ENCODE measurements at regions not wholly inside any gene's neighbourhood (a gene's known extent, or its start where the extent isn't known, plus 50 kb on each side); places are given as distances from the start of the nearest gene placed in this dataset.

DNA sequence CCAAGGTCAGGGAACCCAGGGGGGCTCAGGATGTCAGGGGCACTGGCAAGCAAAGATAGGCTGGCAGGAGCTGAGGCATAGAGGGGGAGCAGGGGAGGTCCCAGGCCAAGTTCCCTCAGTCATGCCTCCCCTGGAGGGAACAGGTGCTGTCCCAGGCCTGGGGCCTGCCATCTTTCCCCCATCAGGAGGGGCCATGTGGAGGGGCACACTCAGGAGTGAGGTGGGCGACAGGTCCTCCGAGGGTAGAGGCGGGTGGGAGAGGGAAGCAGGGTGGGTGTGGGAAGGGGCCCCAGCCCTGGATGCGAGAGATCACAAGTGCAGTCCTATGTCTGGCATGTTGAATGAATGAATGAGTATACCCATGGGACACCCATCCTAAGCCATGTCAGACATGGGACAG, 127.7 kb upstream of the GLI2 start:
- POLR2A ChIA-PET: no interaction called here
- no TSS peak for BruUV-seq (replicated peaks)
- H3K79me2 ChIP-seq (ENCODE audit: control insufficient read depth, insufficient read depth, low read length): no peaks in the 10 kb centered on the region
- no peaks in the 10 kb centered on the region for H3K9me3 ChIP-seq (replicated peaks; ENCODE audit: control insufficient read depth, insufficient read depth, low read length)
- no peak overlapping the region for H3K4me3 ChIP-seq
- no peak overlapping the region for H2AFZ ChIP-seq (ENCODE audit: control insufficient read depth, low read depth, low read length)
- no peak overlapping the region for H3K9ac ChIP-seq (ENCODE audit: control insufficient read depth, insufficient read depth, low read length)
- no peaks in the 10 kb centered on the region for H3K4me1 ChIP-seq (ENCODE audit: control insufficient read depth, insufficient read depth, low read length)
- 13% methylated on average over 3 of the region's 4 CpGs for WGBS (ENCODE audit: insufficient coverage, insufficient replicate concordance, low lambda C conversion rate, missing lambda C conversion rate)
- H3K36me3 ChIP-seq (ENCODE audit: control insufficient read depth in 2 of 2, insufficient read depth in 2 of 2, low read length in 1 of 2): no peaks in the 10 kb centered on the region
- RAD21 ChIA-PET (ENCODE audit: unreplicated experiment): no interaction called here
- DNase-seq (ENCODE audit: low read depth, low spot score): no peak
- no peaks in the 10 kb centered on the region for H4K20me1 ChIP-seq (ENCODE audit: control insufficient read depth, insufficient read depth)
- no peak overlapping the region for H3K27ac ChIP-seq (ENCODE audit: control insufficient read depth, insufficient read depth)
- no peak for FAIRE-seq
- SMC1A ChIA-PET (ENCODE audit: uncharacterized antibody, unreplicated experiment): no interaction called here
- CTCF ChIA-PET: no interaction called here
- ATAC-seq: no peak
- no peak overlapping the region for H3K4me2 ChIP-seq (ENCODE audit: control insufficient read depth, insufficient read depth)
- peaks cover 3 to 11% of the 10 kb centered on the region in 2 experiments; a peak in 3 of 4 replicates for H3K27me3 ChIP-seq (replicated peaks in 1 of 2; ENCODE audit: control insufficient read depth in 2 of 2, insufficient read depth in 2 of 2, low read length in 1 of 2)
- intact Hi-C loops (cut with micrococcal nuclease; ENCODE audit: unreplicated experiment) (no loop called here), in situ Hi-C loops (cut with MboI) (no loop called here)
- TF ChIP-seq HDAC6 (IDR thresholded peaks at IDR 0.05; ENCODE audit: unreplicated experiment) (no peak), TCF3 (IDR thresholded peaks at IDR 0.05; ENCODE audit: borderline replicate concordance, insufficient read depth, low read depth, low read length) (no peak), PML (IDR thresholded peaks at IDR 0.05; ENCODE audit: low read length) (no peak), ESRRA (IDR thresholded peaks at IDR 0.05; ENCODE audit: low read length) (no peak), RUNX3 (IDR thresholded peaks at IDR 0.05; ENCODE audit: low read length) (no peak), MYB (IDR thresholded peaks at IDR 0.05; ENCODE audit: borderline replicate concordance, low read depth, low read length) (no peak), MEF2A (IDR thresholded peaks at IDR 0.05; ENCODE audit: insufficient read depth, low read depth, low read length) (no peak), RFX5 (IDR thresholded peaks at IDR 0.05; ENCODE audit: low read depth, low read length) (no peak), FOXK2 (IDR thresholded peaks at IDR 0.05) (no peak)
- TF ChIP-seq, protein P1, sequence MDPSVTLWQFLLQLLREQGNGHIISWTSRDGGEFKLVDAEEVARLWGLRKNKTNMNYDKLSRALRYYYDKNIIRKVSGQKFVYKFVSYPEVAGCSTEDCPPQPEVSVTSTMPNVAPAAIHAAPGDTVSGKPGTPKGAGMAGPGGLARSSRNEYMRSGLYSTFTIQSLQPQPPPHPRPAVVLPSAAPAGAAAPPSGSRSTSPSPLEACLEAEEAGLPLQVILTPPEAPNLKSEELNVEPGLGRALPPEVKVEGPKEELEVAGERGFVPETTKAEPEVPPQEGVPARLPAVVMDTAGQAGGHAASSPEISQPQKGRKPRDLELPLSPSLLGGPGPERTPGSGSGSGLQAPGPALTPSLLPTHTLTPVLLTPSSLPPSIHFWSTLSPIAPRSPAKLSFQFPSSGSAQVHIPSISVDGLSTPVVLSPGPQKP (IDR thresholded peaks at IDR 0.05; ENCODE audit: low read depth, low read length): no peak
- TF ChIP-seq, protein P2, sequence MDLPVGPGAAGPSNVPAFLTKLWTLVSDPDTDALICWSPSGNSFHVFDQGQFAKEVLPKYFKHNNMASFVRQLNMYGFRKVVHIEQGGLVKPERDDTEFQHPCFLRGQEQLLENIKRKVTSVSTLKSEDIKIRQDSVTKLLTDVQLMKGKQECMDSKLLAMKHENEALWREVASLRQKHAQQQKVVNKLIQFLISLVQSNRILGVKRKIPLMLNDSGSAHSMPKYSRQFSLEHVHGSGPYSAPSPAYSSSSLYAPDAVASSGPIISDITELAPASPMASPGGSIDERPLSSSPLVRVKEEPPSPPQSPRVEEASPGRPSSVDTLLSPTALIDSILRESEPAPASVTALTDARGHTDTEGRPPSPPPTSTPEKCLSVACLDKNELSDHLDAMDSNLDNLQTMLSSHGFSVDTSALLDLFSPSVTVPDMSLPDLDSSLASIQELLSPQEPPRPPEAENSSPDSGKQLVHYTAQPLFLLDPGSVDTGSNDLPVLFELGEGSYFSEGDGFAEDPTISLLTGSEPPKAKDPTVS (IDR thresholded peaks at IDR 0.05; ENCODE audit: low read depth, low read length): no peak
- TF ChIP-seq, protein P3, sequence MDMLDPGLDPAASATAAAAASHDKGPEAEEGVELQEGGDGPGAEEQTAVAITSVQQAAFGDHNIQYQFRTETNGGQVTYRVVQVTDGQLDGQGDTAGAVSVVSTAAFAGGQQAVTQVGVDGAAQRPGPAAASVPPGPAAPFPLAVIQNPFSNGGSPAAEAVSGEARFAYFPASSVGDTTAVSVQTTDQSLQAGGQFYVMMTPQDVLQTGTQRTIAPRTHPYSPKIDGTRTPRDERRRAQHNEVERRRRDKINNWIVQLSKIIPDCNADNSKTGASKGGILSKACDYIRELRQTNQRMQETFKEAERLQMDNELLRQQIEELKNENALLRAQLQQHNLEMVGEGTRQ (IDR thresholded peaks at IDR 0.05; ENCODE audit: borderline replicate concordance, low read depth, low read length): no peak
- TF ChIP-seq, protein P4, sequence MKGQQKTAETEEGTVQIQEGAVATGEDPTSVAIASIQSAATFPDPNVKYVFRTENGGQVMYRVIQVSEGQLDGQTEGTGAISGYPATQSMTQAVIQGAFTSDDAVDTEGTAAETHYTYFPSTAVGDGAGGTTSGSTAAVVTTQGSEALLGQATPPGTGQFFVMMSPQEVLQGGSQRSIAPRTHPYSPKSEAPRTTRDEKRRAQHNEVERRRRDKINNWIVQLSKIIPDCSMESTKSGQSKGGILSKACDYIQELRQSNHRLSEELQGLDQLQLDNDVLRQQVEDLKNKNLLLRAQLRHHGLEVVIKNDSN (IDR thresholded peaks at IDR 0.05; ENCODE audit: borderline replicate concordance, extremely low read length, insufficient read depth, low read depth, low read length): no peak
- TF ChIP-seq, protein P5, sequence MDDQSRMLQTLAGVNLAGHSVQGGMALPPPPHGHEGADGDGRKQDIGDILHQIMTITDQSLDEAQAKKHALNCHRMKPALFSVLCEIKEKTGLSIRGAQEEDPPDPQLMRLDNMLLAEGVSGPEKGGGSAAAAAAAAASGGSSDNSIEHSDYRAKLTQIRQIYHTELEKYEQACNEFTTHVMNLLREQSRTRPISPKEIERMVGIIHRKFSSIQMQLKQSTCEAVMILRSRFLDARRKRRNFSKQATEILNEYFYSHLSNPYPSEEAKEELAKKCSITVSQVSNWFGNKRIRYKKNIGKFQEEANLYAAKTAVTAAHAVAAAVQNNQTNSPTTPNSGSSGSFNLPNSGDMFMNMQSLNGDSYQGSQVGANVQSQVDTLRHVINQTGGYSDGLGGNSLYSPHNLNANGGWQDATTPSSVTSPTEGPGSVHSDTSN (IDR thresholded peaks at IDR 0.05; ENCODE audit: insufficient replicate concordance, low read depth, low read length): no peak
- TF ChIP-seq, protein P6, sequence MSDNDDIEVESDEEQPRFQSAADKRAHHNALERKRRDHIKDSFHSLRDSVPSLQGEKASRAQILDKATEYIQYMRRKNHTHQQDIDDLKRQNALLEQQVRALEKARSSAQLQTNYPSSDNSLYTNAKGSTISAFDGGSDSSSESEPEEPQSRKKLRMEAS (IDR thresholded peaks at IDR 0.05; ENCODE audit: low read depth, low read length): no peak
- TF ChIP-seq, protein P7, sequence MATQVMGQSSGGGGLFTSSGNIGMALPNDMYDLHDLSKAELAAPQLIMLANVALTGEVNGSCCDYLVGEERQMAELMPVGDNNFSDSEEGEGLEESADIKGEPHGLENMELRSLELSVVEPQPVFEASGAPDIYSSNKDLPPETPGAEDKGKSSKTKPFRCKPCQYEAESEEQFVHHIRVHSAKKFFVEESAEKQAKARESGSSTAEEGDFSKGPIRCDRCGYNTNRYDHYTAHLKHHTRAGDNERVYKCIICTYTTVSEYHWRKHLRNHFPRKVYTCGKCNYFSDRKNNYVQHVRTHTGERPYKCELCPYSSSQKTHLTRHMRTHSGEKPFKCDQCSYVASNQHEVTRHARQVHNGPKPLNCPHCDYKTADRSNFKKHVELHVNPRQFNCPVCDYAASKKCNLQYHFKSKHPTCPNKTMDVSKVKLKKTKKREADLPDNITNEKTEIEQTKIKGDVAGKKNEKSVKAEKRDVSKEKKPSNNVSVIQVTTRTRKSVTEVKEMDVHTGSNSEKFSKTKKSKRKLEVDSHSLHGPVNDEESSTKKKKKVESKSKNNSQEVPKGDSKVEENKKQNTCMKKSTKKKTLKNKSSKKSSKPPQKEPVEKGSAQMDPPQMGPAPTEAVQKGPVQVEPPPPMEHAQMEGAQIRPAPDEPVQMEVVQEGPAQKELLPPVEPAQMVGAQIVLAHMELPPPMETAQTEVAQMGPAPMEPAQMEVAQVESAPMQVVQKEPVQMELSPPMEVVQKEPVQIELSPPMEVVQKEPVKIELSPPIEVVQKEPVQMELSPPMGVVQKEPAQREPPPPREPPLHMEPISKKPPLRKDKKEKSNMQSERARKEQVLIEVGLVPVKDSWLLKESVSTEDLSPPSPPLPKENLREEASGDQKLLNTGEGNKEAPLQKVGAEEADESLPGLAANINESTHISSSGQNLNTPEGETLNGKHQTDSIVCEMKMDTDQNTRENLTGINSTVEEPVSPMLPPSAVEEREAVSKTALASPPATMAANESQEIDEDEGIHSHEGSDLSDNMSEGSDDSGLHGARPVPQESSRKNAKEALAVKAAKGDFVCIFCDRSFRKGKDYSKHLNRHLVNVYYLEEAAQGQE (IDR thresholded peaks at IDR 0.05; ENCODE audit: low read depth, low read length): no peak

All from GM12878 (cell line).